T47D (cell line): ENCODE measurements at regions not wholly inside any gene's neighbourhood (a gene's known extent, or its start where the extent isn't known, plus 50 kb on each side); places are given as distances from the start of the nearest gene placed in this dataset.
A peak's percentile ranks its signal among the peaks of the same experiment; 100 is the strongest.

Experiments
- DNase-seq, 2 experiments: peaks; one replicate each; pipeline versions ENCODE4 v3.0.0 to v3.0.0-alpha.2; 2011 to 2012; ENCODE audit warnings: low read depth in 1 of 2, low spot score in 1 of 2
- JUND ChIP-seq: IDR thresholded peaks from 2 replicates; pipeline ENCODE4 v1.6.1; 2012; ENCODE audit warnings: low read depth
- in situ Hi-C: cut with HindIII; loops from 2 replicates; pipeline ENCODE4 v1.10.0; 2016; ENCODE audit warnings: low sequenced_read_pairs, low pct_unique_long_range_greater_than_20kb

DNA sequence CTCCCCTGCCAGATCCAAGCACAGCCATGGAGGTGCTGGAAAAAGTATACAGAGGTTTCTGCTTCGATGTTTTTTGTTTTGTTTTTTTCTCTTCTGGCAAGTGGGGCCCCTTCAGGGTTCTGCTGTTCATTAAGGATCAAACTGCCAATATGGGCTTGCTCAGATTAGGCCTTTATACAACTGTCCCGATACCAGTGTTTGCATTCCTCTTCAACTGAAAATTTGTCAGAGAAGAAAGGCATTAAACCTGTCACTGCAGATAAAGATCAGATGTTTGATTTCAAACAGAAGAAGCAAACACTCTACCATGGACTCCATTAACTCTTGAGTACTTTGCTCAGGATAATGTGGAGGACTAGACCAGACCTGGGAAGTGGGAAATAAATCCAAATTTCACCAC is 396.0 kb upstream of the SMIM21 start:
- in situ Hi-C loops = no loop called here
- peak; percentile 20 to 53 for DNase-seq
- no peak for TF ChIP-seq JUND

DNA sequence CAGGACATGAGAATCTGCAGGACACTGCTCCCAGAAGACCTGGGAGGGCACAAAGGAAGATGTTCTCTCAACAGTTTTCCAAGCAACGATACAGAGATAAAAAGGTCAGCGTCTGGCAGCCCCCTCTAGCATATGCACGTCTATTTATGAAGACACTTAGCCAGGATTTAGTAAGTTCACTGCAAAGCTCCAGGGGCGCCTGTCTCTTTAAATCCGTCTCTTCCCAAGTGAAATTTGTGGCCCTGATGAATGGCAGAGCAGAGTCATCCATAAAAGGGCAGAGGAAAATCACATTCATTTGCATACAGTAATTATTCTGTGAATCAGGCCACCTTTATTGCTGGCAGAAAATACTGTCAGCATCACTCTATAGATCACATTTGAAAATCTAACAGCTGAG is 390.9 kb upstream of the SMIM21 start:
- no peak for TF ChIP-seq JUND
- DNase-seq = no peak
- in situ Hi-C loops = no loop called here

DNA sequence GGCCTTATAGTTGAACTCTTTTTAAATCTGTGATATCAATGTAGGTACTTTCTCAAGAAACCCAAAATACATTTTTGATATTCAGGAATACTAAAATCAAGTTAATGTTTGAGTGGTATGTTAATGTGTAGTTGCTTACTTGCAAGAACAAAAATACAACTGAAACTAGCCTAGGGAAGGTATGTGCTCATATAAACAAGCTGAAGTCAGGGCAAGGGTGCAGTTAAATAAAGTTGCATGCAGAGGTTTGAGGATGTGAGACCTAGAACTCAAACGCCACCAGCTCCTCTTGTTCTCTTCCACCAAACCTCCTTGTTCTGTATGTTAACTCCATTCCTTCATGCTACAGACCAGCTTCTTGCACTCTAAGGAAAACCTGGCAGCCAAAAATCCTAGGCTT is 388.3 kb upstream of the SMIM21 start:
- no peak for DNase-seq
- no peak for TF ChIP-seq JUND
- in situ Hi-C loops = no loop called here

DNA sequence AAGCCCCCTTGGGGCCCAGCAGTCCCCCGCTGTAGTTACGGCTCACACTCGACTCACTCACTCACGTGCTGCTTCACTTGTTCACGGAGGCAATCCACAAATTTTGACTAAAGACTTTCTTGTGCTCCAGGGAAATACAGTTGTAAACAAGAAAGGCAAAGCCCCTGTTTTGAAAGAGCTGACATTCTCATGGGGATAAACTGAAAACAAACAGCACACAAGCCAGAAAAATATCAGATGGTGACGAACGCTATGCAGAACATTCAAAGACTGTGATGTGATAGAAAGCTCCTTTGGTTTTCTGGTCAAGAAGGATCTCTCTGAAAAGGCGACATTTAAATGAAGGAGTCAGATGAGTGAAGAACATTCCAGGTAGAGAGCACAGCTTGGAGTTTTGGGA is 385.3 kb upstream of the SMIM21 start:
- in situ Hi-C loops = no loop called here
- no peak for TF ChIP-seq JUND
- no peak for DNase-seq

DNA sequence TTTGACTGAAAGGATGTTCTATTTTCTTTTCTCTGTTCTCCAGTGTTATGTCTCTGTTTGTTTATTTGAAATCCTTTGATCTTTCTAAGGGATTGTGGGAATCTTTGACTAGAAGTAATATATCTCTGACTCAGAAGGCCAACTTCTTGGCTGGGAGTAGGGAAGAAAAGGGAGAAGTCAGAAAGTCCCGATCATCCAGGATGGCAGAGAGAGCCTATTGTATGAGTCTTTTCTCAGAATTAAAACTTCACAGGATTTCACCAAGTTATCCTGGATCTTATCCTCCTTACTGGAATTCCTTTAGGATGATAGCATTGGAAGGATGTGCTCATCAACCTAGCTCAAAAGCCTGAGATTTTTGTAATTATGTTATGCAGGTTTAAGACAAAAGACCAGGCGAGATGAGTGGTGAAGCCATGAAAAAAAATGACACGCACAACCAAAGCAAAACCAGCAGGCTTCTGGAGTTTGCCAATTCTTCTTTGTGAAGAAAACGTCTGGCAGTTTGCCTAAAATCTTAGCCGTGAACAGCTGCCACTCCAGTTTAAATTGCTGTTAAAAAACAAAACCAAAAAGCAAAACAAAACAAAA is 383.6 kb upstream of the SMIM21 start:
- DNase-seq = no peak
- TF ChIP-seq JUND = no peak
- in situ Hi-C loops = no loop called here

DNA sequence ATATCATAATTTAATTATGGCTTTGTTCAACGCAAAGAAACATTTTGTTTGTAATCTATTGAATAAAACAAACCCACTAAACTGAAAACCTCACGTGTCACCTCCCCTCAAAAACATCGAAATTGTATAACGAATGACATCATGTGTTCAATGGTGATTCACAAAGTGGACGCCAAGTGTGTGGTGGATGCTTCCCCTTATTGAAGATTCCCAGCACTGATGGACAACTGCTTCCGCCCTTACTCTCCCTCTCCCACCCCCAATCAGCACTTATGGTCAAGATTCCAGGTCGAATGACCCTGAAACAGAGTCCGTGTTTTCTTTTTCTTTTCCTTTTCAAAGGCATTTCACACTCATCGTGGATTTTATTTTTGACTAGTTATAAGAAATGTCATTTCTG is 383.0 kb upstream of the SMIM21 start:
- DNase-seq = no peak
- in situ Hi-C loops = no loop called here

DNA sequence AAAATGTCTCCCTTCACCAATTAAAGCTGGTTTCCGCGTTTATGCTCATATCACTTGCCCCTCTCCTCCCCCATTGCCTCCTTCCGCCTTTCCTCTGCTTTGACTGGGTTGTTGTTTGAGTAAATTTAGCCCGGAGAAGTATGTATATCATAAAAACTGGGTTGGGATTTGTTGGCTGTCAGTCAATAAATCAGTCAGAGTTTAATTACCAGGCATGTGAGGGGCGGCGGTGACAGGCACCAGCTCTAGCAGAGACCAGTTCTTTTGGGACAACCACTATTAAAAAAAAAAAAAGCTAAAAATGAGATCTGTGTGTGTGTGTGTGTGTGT is 382.4 kb upstream of the SMIM21 start:
- in situ Hi-C loops = no loop called here
- TF ChIP-seq JUND = no peak
- DNase-seq = no peak

More for the DNA sequence above, 383.0 kb upstream of the SMIM21 start:
- TF ChIP-seq JUND = no peak

DNA sequence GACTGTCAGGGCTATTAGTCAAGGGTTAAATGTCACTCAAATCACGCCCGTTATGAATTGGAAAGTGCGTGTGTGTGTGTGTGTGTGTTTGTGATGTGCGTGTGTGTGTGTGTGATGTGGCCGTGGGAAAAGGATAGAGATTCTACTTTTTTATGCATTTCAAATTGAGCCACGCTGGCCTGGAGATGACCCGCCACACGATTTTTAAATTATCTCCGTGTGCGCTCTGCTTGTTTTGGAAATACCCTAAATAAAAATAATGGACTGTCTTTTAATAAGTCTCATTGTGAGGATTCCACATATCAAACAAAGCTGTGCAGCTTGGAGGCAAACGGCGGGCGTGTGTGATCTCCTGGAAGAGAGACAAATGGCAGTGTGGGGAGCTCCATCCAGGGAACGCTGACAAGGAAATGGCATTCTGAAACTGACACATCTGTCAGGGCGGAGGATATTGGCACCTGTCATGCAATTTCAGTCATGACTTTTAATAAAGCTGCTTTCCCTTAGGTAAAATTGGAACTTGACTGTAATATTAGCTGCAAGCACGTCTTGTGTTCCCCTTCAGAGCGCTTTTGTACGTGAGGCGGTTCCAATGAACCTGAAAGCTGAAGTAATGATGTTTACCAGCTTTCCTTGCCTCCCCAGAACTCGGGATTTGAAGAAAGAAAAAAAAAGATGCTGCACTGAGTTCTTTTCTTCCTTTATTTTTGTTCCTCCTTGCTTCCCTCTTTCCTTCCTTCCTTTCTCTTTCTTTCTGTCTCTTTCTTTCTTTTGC is 381.8 kb upstream of the SMIM21 start:
- TF ChIP-seq JUND = no peak
- no peak for DNase-seq
- in situ Hi-C loops = no loop called here

DNA sequence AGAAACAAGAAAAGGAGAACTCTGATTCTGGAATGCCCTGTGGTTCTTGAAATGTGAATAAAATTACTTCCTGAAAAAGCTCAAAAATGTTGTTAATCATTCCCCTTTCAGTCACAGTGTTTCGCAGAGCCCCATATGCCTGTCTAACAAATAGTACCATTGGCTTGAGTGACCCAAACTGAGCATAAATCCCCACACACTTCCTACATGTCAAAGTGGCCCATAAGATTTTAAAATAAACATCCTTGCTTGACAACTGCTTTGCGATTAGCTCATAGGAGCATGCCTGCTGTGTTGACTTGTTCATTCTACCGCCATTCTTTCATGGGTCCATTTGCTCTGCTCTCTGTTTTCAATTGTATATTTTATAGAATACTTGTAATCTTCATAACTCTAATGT is 377.8 kb upstream of the SMIM21 start:
- no peak for TF ChIP-seq JUND
- no peak for DNase-seq
- in situ Hi-C loops = no loop called here

DNA sequence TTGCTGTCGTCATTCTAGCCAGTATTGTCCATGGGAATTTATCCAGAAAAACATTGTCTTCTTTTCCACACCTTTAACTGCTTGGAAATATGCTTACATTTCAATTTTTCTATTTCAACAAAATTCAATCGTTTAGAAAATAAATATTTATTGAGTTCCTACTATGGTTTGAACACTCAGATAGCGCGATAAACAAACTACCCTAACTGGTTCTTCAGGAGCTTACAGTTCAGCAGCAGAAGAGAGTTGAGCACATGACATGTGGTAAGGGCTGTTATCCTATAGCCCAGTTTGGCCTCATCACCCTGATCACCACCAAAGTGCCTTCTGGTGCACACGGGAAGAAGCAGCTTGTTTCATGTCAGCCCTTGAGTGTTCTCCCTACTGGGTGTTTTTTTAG is 375.2 kb upstream of the SMIM21 start:
- no peak for TF ChIP-seq JUND
- DNase-seq = peak in 1 of 2 experiments; percentile 68
- in situ Hi-C loops = no loop called here

DNA sequence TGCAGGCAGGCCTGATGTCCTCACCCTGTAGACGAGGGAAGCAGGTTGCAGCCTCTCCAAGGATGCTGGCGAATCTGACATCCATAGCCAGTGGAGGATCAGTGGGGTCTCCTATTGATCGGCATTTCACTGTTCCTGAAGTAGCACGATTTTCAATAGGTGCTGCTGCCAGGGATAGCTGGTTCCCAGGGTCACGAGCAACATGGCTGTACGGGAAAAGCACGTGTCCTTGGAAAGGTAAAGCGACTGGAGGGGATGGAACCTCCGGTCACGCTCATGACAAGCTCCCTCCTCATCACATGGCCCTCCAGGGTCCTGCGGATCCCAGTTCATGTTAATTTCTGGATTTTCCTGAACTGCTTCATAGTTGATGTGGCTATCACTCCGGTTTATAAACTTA is 373.7 kb upstream of the SMIM21 start:
- in situ Hi-C loops = no loop called here
- TF ChIP-seq JUND = no peak
- no peak for DNase-seq

DNA sequence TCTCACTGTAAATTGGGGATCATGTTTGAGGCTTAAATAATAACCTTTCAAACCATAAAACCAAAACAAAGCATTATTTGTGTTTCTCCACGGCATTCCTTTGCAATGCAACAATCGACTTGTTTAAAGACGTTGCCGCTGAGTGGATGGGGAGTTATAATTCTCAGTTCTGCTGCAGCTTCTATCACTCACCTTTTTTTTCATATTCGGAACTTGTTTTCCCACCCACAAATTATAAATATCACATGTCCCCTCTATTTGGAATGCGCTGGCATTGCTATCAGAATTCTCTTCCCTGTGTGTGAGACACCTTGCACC is 372.8 kb upstream of the SMIM21 start:
- in situ Hi-C loops = no loop called here
- no peak for TF ChIP-seq JUND
- no peak for DNase-seq

DNA sequence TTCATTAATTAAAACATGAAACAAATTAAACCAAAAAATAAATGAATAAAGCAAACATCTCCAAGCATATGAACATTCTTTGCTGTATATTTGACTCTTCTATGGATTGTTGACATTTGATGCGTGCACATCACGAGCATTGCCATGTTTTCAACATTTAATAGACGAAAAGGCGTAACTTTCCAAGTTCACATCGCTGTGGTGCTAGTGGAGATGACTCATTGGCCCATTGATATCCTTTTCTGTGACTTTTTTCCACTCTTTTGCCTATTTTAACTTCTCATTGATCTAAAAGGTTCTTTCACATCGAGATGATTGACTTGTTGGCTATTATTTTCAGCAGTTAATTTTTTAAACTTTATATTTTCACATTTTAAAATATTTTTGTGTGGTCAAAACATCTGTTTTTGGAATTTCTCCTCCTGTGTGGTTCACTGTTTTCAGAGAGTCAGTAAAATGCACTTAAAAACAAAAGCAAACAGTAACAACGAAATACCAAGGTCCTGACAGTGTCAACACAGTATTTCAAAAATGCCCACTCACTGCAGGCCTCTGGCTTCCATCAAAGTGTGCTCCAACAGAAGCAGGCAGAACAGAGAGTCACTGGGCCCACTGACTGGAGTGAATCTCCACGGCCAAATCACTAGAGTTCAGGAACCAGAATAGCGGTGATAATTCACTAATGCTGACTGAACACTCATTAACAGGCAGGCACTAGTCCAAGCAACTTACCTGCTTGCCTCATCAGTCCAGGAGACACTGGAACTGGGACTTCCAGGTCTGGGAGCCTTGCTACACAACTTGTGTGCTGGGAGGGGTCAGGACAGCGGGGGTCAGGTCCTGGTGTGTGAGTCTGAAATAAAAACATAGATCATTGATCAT is 372.2 kb upstream of the SMIM21 start:
- TF ChIP-seq JUND = no peak
- in situ Hi-C loops = no loop called here
- no peak for DNase-seq
